Neural cell (in vitro differentiated cells): ENCODE measurements at regions not wholly inside any gene's neighbourhood (a gene's known extent, or its start where the extent isn't known, plus 50 kb on each side); places are given as distances from the start of the nearest gene placed in this dataset.

Experiments used
- H2AFZ ChIP-seq: fragments of 200-600, 300-800 bp; sonication (generic), shearing (Covaris generic); 2 replicates; pipeline ENCODE4 v1.6.0; 2014; ENCODE audit warnings: low read depth, mild to moderate bottlenecking, antibody characterized with exemption, low read length, moderate library complexity
- H3F3A ChIP-seq: fragments of 200-600 bp; shearing (Covaris generic); 2 replicates; pipeline ENCODE4 v1.6.1; 2016; ENCODE audit warnings: mild to moderate bottlenecking, moderate library complexity, mixed read lengths, antibody characterized with exemption, low read length; ENCODE audit not compliant: insufficient read depth, poor library complexity, severe bottlenecking
- H3K27ac ChIP-seq: fragments of 200-600, 300-800 bp; sonication (generic), shearing (Covaris generic); 2 replicates; pipeline ENCODE4 v1.5.1; 2014; ENCODE audit warnings: mild to moderate bottlenecking, low read length, moderate library complexity
- H3K27me3 ChIP-seq: fragments of 300-800, 200-600 bp; sonication (generic), shearing (Covaris generic); 2 replicates; pipeline ENCODE4 v1.6.0; 2014; ENCODE audit warnings: mild to moderate bottlenecking, low read depth, low read length, moderate library complexity; ENCODE audit not compliant: insufficient read depth
- H3K36me3 ChIP-seq: fragments of 300-800, 200-600 bp; sonication (generic), shearing (Covaris generic); 2 replicates; pipeline ENCODE4 v1.5.1; 2014; ENCODE audit warnings: mild to moderate bottlenecking, antibody characterized with exemption, low read length, moderate library complexity; ENCODE audit not compliant: insufficient read depth
- H3K4me2 ChIP-seq: fragments of 300-800, 200-600 bp; sonication (generic), shearing (Covaris generic); 2 replicates; pipeline ENCODE4 v1.6.0; 2014; ENCODE audit warnings: mild to moderate bottlenecking, low read length
- H3K4me3 ChIP-seq: fragments of 300-800, 200-600 bp; sonication (generic), shearing (Covaris generic); 2 replicates; pipeline ENCODE4 v1.5.1; 2014; ENCODE audit warnings: mild to moderate bottlenecking, low read length, moderate library complexity
- H3K79me2 ChIP-seq: fragments of 200-600 bp; shearing (Covaris generic); replicated peaks from 2 replicates; pipeline ENCODE4 v1.6.0; 2014; ENCODE audit warnings: mild to moderate bottlenecking, low read length, moderate library complexity; ENCODE audit not compliant: insufficient read depth
- H3K9ac ChIP-seq: fragments of 300-800, 200-600 bp; sonication (generic), shearing (Covaris generic); 2 replicates; pipeline ENCODE4 v1.6.1; 2016; ENCODE audit warnings: mild to moderate bottlenecking, low read length, mixed read lengths
- H3K9me2 ChIP-seq: fragments of 200-600 bp; shearing (Covaris generic); 2 replicates; pipeline ENCODE4 v1.6.1; 2016; ENCODE audit warnings: mild to moderate bottlenecking, low read length, mixed read lengths; ENCODE audit not compliant: insufficient read depth
- H3K9me3 ChIP-seq: fragments of 200-600, 300-800 bp; sonication (generic), shearing (Covaris generic); 2 replicates; pipeline ENCODE4 v1.6.1; 2016; ENCODE audit warnings: mild to moderate bottlenecking, mixed run types, low read length, moderate library complexity, mixed read lengths
- H4K20me1 ChIP-seq: fragments of 200-600 bp; shearing (Covaris generic); 2 replicates; pipeline ENCODE4 v1.6.1; 2016; ENCODE audit warnings: mild to moderate bottlenecking, mixed run types; ENCODE audit not compliant: insufficient read depth
- CTCF ChIP-seq: fragments of 450-650 bp; IDR thresholded peaks from 2 replicates; pipeline ENCODE4 v1.5.1; 2014; ENCODE audit warnings: antibody characterized with exemption, mild to moderate bottlenecking, moderate library complexity; ENCODE audit not compliant: poor library complexity, severe bottlenecking
- EP300 ChIP-seq: fragments of 450-650 bp; conservative IDR thresholded peaks from 2 replicates; pipeline ENCODE4 v1.6.1; 2014; ENCODE audit warnings: antibody characterized with exemption, mild to moderate bottlenecking, moderate library complexity; ENCODE audit not compliant: poor library complexity, severe bottlenecking
- EZH2 ChIP-seq: fragments of 200-600, 300-800 bp; shearing (Covaris generic), sonication (generic); IDR thresholded peaks from 2 replicates; pipeline ENCODE4 v1.6.1; 2014; ENCODE audit warnings: antibody characterized with exemption, low read length, borderline replicate concordance, mild to moderate bottlenecking; ENCODE audit not compliant: insufficient read depth, poor library complexity, severe bottlenecking
- MXI1 ChIP-seq: fragments of 450-650 bp; conservative IDR thresholded peaks from 2 replicates; pipeline ENCODE4 v1.6.1; 2014; ENCODE audit warnings: antibody characterized with exemption, mild to moderate bottlenecking; ENCODE audit not compliant: poor library complexity, severe bottlenecking
- POLR2AphosphoS5 ChIP-seq: IDR thresholded peaks from 2 replicates; pipeline ENCODE4 v1.6.1; 2012
- RAD21 ChIP-seq: fragments of 450-650 bp; conservative IDR thresholded peaks from 2 replicates; pipeline ENCODE4 v1.6.1; 2014; ENCODE audit warnings: antibody characterized with exemption, mild to moderate bottlenecking, moderate library complexity
- REST ChIP-seq: IDR thresholded peaks from 2 replicates; pipeline ENCODE4 v1.6.1; 2012; ENCODE audit warnings: borderline replicate concordance
- SMC3 ChIP-seq: fragments of 450-650 bp; conservative IDR thresholded peaks from 2 replicates; pipeline ENCODE4 v1.6.1; 2014; ENCODE audit warnings: antibody characterized with exemption, mild to moderate bottlenecking, moderate library complexity; ENCODE audit not compliant: poor library complexity
- TAF1 ChIP-seq: IDR thresholded peaks from 2 replicates; pipeline ENCODE4 v1.6.1; 2012; ENCODE audit warnings: low read depth

GRCh38 chr6:132130626-132131298 lies 179.6 kb upstream of the CCN2 start (continued):
- TF ChIP-seq REST (no peak), TAF1 (no peak), POLR2AphosphoS5 (no peak), SMC3 (no peak)

GRCh38 chr6:132128424-132128823 lies 177.3 kb upstream of the CCN2 start:
- Histone ChIP-seq H3K4me2 (no peak overlapping the region), H3K27me3 (no peaks in the 10 kb centered on the region), H3K36me3 (no peaks in the 10 kb centered on the region), H2AFZ (no peak overlapping the region), H3F3A (no peaks in the 10 kb centered on the region), H4K20me1 (no peaks in the 10 kb centered on the region), H3K79me2 (no peaks in the 10 kb centered on the region), H3K9me2 (no peaks in the 10 kb centered on the region), H3K9ac (no peak overlapping the region), H3K27ac (no peak overlapping the region), H3K9me3 (no peaks in the 10 kb centered on the region), H3K4me3 (no peak overlapping the region)
- TF ChIP-seq RAD21 (no peak), EZH2 (no peak), POLR2AphosphoS5 (no peak), REST (no peak), CTCF (no peak), MXI1 (no peak), TAF1 (no peak), EP300 (no peak), SMC3 (no peak)
